Endothelial cell of umbilical vein (primary cell): ENCODE measurements at regions not wholly inside any gene's neighbourhood (a gene's known extent, or its start where the extent isn't known, plus 50 kb on each side); places are given as distances from the start of the nearest gene placed in this dataset.
"Not testable (repeated sequence)": the region's sequence is repeated elsewhere in the genome, so short reads cannot be mapped to it uniquely, and the experiment has no call there.

Source experiments
- BruUV-seq: library from RNA; stranded (reverse); fragments of 400-500 nt; replicated peaks from 2 replicates; lab custom pipeline; 2021; lab: Mats Ljungman, UMichigan
- CTCF ChIA-PET: fragments of 300-600, 350-600 bp; sonication (Branson Sonifier 250); formaldehyde crosslinking; loops from one replicate; lab custom pipeline; 2021; ENCODE audit warnings: antibody characterized with exemption, inconsistent platforms; lab: Charles Lee
- POLR2A ChIA-PET: fragments of 300-600, 350-600 bp; sonication (Branson Sonifier 250); formaldehyde crosslinking; loops from one replicate; lab custom pipeline; 2021; ENCODE audit warnings: antibody characterized with exemption, inconsistent platforms; lab: Charles Lee
- DNase-seq: peaks from one replicate; pipeline ENCODE4 v3.0.0-alpha.2; 2011; ENCODE audit warnings: low read depth, low spot score
- FAIRE-seq: peaks from 2 replicates; lab custom pipeline; 2011; peaks lifted over from hg19 to GRCh38; lab: Jason Lieb, UNC
- H2AFZ ChIP-seq: 2 replicates; pipeline ENCODE4 v1.6.0; 2012; ENCODE audit warnings: low read depth, low read length, control low read depth, inconsistent platforms
- H3K27ac ChIP-seq: 2 replicates; pipeline ENCODE4 v1.5.1; 2011; ENCODE audit warnings: low read depth, mild to moderate bottlenecking, control low read depth, low read length, moderate library complexity; ENCODE audit not compliant: insufficient read depth
- H3K27me3 ChIP-seq, 2 experiments: 2 replicates each; pipeline versions ENCODE4 v1.6.0 to v1.6.1; 2011; ENCODE audit warnings: low read length in 2 of 2, mixed read lengths in 1 of 2; ENCODE audit not compliant: control insufficient read depth in 2 of 2, insufficient read depth in 2 of 2
- H3K36me3 ChIP-seq, 2 experiments: 2 replicates in 1 of 2; 3 replicates in 1 of 2; pipeline ENCODE4 v1.5.1; 2011; ENCODE audit warnings: low read length in 2 of 2, mild to moderate bottlenecking in 1 of 2, moderate library complexity in 1 of 2; ENCODE audit not compliant: control insufficient read depth in 2 of 2, insufficient read depth in 2 of 2; ENCODE audit errors: extremely low read depth in 1 of 2
- H3K4me1 ChIP-seq: 3 replicates; pipeline ENCODE4 v1.5.1; 2011; ENCODE audit warnings: mild to moderate bottlenecking, low read length; ENCODE audit not compliant: control insufficient read depth, insufficient read depth; ENCODE audit errors: extremely low read depth
- H3K4me2 ChIP-seq: 2 replicates; pipeline ENCODE4 v1.6.1; 2011; ENCODE audit warnings: low read length, control low read depth, mixed read lengths; ENCODE audit not compliant: insufficient read depth
- H3K4me3 ChIP-seq, 3 experiments: fragments of 200-600 bp in 1 of 3; sonication (generic), shearing (Covaris generic) in 1 of 3; replicated peaks in 1 of 3; 2 replicates each; pipeline ENCODE4 v1.5.1; 2011 to 2016; ENCODE audit warnings: control low read depth in 3 of 3, low read length in 3 of 3, mild to moderate bottlenecking in 2 of 3, inconsistent platforms in 1 of 3, low read depth in 1 of 3, moderate library complexity in 1 of 3; ENCODE audit not compliant: insufficient read depth in 1 of 3
- H3K79me2 ChIP-seq: 2 replicates; pipeline ENCODE4 v1.6.0; 2012; ENCODE audit warnings: low read length, inconsistent platforms; ENCODE audit not compliant: control insufficient read depth, insufficient read depth
- H3K9ac ChIP-seq: replicated peaks from 2 replicates; pipeline ENCODE3; 2011; ENCODE audit warnings: low read length, control low read depth; ENCODE audit not compliant: insufficient read depth; ENCODE audit errors: extremely low read depth
- H3K9me1 ChIP-seq: replicated peaks from 3 replicates; pipeline ENCODE4 v1.6.0; 2011; ENCODE audit warnings: mild to moderate bottlenecking, low read length; ENCODE audit not compliant: control insufficient read depth, insufficient read depth; ENCODE audit errors: extremely low read depth
- H3K9me3 ChIP-seq: replicated peaks from 2 replicates; pipeline ENCODE4 v1.5.1; 2012; ENCODE audit warnings: low read length, inconsistent platforms; ENCODE audit not compliant: control insufficient read depth, insufficient read depth
- H4K20me1 ChIP-seq: replicated peaks from 2 replicates; pipeline ENCODE3; 2011; ENCODE audit warnings: mild to moderate bottlenecking, low read length; ENCODE audit not compliant: control insufficient read depth, insufficient read depth; ENCODE audit errors: extremely low read depth
- EZH2 ChIP-seq: IDR thresholded peaks from 2 replicates; pipeline ENCODE4 v1.6.1; 2012; ENCODE audit warnings: borderline replicate concordance, low read depth, mild to moderate bottlenecking, moderate library complexity, low read length, inconsistent platforms; ENCODE audit not compliant: severe bottlenecking
- FOS ChIP-seq: IDR thresholded peaks from 2 replicates; pipeline ENCODE4 v1.6.1; 2011; ENCODE audit warnings: mild to moderate bottlenecking, low read length, moderate library complexity, borderline replicate concordance; ENCODE audit not compliant: insufficient read depth
- GATA2 ChIP-seq: IDR thresholded peaks from 2 replicates; pipeline ENCODE4 v1.7.0; 2011; ENCODE audit warnings: low read depth, mild to moderate bottlenecking, moderate library complexity, mixed read lengths, low read length; ENCODE audit not compliant: insufficient read length, insufficient read depth
- JUN ChIP-seq: IDR thresholded peaks from 2 replicates; pipeline ENCODE4 v1.6.1; 2011; ENCODE audit warnings: borderline replicate concordance, low read depth; ENCODE audit not compliant: insufficient read length, insufficient read depth
- MYC ChIP-seq: IDR thresholded peaks from one replicate; pipeline ENCODE4 v1.6.1; 2011; ENCODE audit warnings: mild to moderate bottlenecking, low read depth, low read length
- POLR2A ChIP-seq: IDR thresholded peaks from 2 replicates; pipeline ENCODE4 v1.6.1; 2012; ENCODE audit warnings: low read depth, mild to moderate bottlenecking, control low read depth, low read length
- POLR2AphosphoS5 ChIP-seq: IDR thresholded peaks from 2 replicates; pipeline ENCODE4 v1.6.1; 2012; ENCODE audit warnings: low read depth, mild to moderate bottlenecking, control low read depth, low read length, moderate library complexity; ENCODE audit not compliant: insufficient read depth
- dilution Hi-C: fragments of 300-500 bp; cut with MboI; formaldehyde crosslinking; loops from one replicate; pipeline ENCODE4 v1.15.0; 2019; ENCODE audit warnings: low sequenced_read_pairs; ENCODE audit not compliant: extremely low pct_ligation_motif_present
- intact Hi-C: fragments of 100-400 bp; cut with micrococcal nuclease; formaldehyde crosslinking; loops from one replicate; pipeline ENCODE4 v1.10.0; 2022
- TF ChIP-seq, protein P1 (sequence below), 2 donors: IDR thresholded peaks; 1 replicate in 1 of 2; 2 replicates in 1 of 2; pipeline ENCODE4 v1.5.1; 2011; ENCODE audit warnings: low read length in 2 of 2, mild to moderate bottlenecking in 2 of 2, moderate library complexity in 2 of 2, control low read depth in 1 of 2, inconsistent platforms in 1 of 2, low read depth in 1 of 2; ENCODE audit not compliant: insufficient read depth in 1 of 2; ENCODE audit errors: extremely low read depth in 1 of 2
- TF ChIP-seq, protein P2 (sequence below): IDR thresholded peaks from 2 replicates; pipeline ENCODE4 v1.6.1; 2011; ENCODE audit not compliant: insufficient read depth, insufficient read length

DNA sequence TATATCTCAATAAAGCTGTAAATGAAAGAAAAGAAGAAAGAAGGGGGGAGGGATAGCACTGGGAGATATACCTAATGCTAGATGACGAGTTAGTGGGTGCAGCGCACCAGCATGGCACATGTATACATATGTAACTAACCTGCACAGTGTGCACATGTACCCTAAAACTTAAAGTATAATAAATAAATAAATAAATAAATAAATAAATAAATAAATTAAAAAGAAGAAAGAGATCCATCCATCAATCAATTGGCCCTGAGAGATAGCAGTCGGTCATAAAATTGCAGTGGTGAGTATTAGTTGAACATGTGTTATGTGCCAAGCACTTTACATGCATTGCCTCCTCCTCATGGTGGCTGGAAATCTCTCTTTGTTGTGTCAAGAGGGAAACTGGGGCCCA lies 95.2 kb upstream of the YWHAQ start:
- intact Hi-C loops, H3K4me1 ChIP-seq, H3K9me1 ChIP-seq, H2AFZ ChIP-seq, H3K36me3 ChIP-seq, H3K9ac ChIP-seq, H4K20me1 ChIP-seq, H3K27me3 ChIP-seq, H3K9me3 ChIP-seq, H3K79me2 ChIP-seq, DNase-seq, H3K4me2 ChIP-seq, POLR2A ChIA-PET, H3K4me3 ChIP-seq, CTCF ChIA-PET, FAIRE-seq, H3K27ac ChIP-seq, BruUV-seq, dilution Hi-C loops: not testable (repeated sequence)

DNA sequence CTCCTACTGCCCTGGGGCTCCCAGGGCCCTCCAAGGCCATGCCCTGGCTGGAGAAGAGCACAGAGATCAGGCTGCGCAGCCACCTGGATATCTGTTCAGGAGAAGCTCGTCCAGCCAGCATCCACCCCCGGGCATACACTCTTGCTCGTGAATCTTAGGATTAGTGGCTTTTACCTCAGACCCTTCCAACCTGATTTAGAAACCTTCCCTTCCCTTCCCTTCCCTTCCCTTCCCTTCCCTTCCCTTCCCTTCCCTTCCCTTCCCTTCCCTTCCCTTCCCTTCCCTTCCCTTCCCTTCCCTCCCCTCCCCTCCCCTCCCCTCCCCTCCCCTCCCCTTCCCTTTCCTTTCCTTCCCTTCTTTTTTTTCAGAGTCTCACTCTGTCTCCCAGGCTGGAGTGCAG lies 99.7 kb upstream of the YWHAQ start:
- H3K4me2 ChIP-seq, H3K36me3 ChIP-seq, BruUV-seq, H3K4me1 ChIP-seq, H3K9ac ChIP-seq, DNase-seq, H4K20me1 ChIP-seq, H3K9me3 ChIP-seq, FAIRE-seq, dilution Hi-C loops, POLR2A ChIA-PET, CTCF ChIA-PET, H3K4me3 ChIP-seq, H3K79me2 ChIP-seq, H3K9me1 ChIP-seq, H2AFZ ChIP-seq, H3K27ac ChIP-seq, H3K27me3 ChIP-seq, intact Hi-C loops: not testable (repeated sequence)

DNA sequence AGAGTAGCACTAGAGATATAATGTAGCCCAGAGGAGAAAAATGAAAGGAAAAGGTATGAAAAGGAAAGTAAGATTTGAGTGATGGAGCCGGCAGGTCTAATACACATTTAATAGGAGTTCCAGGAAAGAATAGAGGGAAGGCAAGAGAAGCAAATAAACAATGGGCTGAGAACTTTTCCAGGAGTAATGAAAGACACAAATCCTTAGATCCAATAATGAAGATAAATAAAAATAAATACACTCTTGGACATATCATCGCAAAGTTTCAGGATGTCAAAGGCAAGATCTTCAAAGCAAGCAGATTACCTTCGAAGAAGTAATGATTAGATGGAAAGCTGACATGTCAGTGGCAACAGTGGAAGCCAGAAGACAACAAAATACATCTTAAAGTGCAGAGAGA lies 102.0 kb upstream of the YWHAQ start:
- H3K79me2 ChIP-seq = no peaks in the 10 kb centered on the region
- FAIRE-seq (no peak), DNase-seq (no peak)
- ChIA-PET CTCF (interaction anchor here (0.8 to 1.1 kb wide), 2 partner anchors 14 to 38 kb away, joined by 3 read pairs; no protein-coding TSS in a partner anchor), POLR2A (no interaction called here)
- H3K27ac ChIP-seq = no peak overlapping the region
- H3K9me3 ChIP-seq = no peaks in the 10 kb centered on the region
- no TSS peak for BruUV-seq
- no peaks in the 10 kb centered on the region for H3K9me1 ChIP-seq
- no peaks in the 10 kb centered on the region for H3K36me3 ChIP-seq
- H3K4me3 ChIP-seq = no peak overlapping the region
- no peaks in the 10 kb centered on the region for H4K20me1 ChIP-seq
- intact Hi-C loops = no loop called here
- TF ChIP-seq, protein P1, sequence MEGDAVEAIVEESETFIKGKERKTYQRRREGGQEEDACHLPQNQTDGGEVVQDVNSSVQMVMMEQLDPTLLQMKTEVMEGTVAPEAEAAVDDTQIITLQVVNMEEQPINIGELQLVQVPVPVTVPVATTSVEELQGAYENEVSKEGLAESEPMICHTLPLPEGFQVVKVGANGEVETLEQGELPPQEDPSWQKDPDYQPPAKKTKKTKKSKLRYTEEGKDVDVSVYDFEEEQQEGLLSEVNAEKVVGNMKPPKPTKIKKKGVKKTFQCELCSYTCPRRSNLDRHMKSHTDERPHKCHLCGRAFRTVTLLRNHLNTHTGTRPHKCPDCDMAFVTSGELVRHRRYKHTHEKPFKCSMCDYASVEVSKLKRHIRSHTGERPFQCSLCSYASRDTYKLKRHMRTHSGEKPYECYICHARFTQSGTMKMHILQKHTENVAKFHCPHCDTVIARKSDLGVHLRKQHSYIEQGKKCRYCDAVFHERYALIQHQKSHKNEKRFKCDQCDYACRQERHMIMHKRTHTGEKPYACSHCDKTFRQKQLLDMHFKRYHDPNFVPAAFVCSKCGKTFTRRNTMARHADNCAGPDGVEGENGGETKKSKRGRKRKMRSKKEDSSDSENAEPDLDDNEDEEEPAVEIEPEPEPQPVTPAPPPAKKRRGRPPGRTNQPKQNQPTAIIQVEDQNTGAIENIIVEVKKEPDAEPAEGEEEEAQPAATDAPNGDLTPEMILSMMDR (IDR thresholded peaks at IDR 0.05; ENCODE audit: extremely low read depth in 1 of 2, insufficient read depth in 1 of 2, low read depth in 1 of 2, low read length in 2 of 2) = no peak
- TF ChIP-seq POLR2A (no peak), EZH2 (no peak), FOS (no peak), JUN (no peak), GATA2 (no peak), POLR2AphosphoS5 (no peak), MYC (no peak)
- TF ChIP-seq, protein P2, sequence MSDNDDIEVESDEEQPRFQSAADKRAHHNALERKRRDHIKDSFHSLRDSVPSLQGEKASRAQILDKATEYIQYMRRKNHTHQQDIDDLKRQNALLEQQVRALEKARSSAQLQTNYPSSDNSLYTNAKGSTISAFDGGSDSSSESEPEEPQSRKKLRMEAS = no peak
- H3K4me2 ChIP-seq = no peak overlapping the region
- dilution Hi-C loops = no loop called here
- H3K4me1 ChIP-seq = no peaks in the 10 kb centered on the region
- no peak overlapping the region for H3K9ac ChIP-seq
- H3K27me3 ChIP-seq = peaks cover 0 to 4% of the 10 kb centered on the region in 2 experiments
- H2AFZ ChIP-seq = no peak overlapping the region
